ENCODE measurements at regions not wholly inside any gene's neighbourhood (a gene's known extent, or its start where the extent isn't known, plus 50 kb on each side); places are given as distances from the start of the nearest gene placed in this dataset.

DNA sequence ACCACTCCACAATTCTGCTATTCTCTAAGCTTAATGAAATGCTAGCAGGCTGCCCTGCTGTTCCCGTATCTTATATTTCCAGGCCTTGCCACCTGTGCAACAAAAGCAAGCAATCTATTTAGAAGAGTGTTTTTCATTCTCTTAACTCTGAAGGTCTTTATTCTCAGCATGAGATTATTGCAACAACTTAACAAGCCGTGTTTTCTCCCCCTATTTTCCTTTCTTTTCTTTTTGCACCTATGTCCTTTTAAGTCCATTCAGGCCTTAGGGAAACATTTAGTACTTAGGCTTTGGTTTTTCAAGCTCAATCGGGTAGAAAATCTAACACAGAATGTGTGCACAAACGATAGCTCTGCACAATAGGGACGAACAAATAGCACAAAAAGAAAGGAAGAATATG is 89.6 kb upstream of the DMRTA1 start:
- TF ChIP-seq POLR2AphosphoS5 (IDR thresholded peaks at IDR 0.05; ENCODE audit: low read depth, low read length), result no peak
- TF ChIP-seq ZNF274 (IDR thresholded peaks at IDR 0.05; ENCODE audit: low read depth, low read length), result no peak
- TF ChIP-seq POLR2A (IDR thresholded peaks at IDR 0.05; ENCODE audit: borderline replicate concordance, extremely low read depth, insufficient read depth, insufficient read length), result no peak
